GM21786 (cell line): ENCODE measurements at regions not wholly inside any gene's neighbourhood (a gene's known extent, or its start where the extent isn't known, plus 50 kb on each side); places are given as distances from the start of the nearest gene placed in this dataset.
"Not testable (repeated sequence)": the region's sequence is repeated elsewhere in the genome, so short reads cannot be mapped to it uniquely, and the experiment has no call there.

Experiments used
- ATAC-seq: cut with Tn5 transposase; IDR thresholded peaks from one replicate; pipeline ENCODE4 v1.9.1; 2021; ENCODE audit not compliant: unreplicated experiment

DNA sequence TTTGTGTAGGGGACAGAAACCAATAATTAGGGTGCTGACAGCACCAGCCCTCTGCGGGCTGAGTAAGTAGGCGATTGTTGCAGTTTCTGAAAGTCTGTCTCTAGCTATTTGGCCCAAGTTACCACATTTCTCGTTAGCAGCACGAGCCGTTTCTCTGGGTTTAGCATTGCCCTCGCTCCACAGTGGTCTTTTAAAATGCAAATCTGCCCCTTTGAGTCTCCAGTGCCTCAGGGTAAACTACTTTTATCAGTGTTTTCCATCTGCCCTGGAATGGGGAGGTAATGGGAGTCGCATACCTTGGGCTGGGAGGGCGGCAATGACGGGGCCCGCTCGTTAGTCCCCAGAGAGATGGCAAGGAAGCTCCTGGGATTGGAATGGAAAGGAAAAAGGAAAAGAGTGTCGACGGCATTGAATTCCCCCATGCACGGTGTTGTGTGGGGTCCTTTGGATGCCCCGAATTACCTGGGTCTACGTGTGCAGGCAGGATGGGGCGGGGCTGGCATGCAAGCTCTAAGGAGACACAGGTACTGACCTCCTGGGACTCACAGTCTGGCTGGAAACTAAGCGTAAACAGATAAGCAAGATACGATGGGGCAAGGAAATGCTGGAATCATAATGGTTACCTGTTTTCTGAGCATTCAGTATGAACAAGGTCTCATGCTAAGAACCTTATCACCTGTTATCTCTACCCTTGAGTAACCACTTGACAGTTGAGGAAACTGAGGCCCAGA is 131.8 kb upstream of the MAP1LC3B2 start:
- no peak for ATAC-seq

DNA sequence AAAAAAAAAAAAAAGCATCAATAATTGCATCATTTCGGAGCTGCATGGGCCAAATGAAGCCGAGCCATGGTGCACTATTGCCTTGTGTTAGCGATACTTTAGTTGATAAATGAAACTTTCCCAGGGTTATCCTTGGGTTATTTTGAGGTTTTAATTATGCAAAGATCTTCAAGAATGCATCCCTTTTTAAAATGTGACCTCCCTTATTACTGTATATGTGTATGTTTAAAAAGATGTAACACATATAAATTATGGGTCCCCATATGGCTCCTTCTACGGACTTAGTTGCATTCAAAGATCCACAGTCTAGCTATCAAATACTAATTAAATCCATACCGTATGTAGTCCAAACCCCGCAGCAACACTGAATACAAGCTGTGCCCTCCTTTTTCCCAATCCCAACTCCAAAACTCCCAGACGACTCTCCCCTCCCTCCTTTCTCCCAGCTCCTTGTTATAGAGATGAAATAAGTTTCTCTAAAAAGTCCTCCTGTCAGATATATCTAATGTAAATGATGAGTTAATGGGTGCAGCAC is 129.3 kb upstream of the MAP1LC3B2 start:
- no peak for ATAC-seq

DNA sequence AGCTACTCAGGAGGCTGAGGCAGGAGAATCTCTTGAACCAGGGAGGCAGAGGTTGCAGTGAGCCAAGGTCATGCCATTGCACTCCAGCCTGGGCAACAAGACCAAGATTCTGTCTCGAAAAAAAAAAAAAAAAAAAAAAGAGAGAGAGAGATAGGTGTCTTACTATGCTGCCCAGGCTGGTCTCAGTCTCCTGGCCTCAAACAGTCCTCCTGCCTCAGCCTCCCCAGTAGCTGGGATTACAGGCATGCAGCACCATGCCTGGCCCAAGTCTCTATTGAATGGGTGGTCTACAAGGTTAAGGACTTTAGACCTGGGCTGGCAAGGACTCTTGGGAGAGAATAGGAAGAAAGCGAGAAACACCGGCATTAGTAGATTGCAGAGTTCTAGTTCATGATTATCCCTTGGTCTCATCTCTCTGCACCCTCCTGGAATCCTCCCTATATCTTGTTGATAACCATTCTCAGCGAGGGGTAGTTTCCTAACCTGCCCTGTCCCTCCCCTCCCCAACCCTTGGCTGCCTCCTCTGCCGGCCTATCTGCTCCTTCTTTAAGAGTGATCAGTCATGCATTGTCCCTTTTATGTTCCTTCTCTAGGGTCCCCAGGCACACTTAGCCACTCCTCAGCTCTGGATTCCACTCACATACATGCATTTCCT is 128.1 kb upstream of the MAP1LC3B2 start:
- no peak for ATAC-seq

GRCh38 chr12:116431677-116432300 is 127.4 kb upstream of the MAP1LC3B2 start:
- no peak for ATAC-seq

DNA sequence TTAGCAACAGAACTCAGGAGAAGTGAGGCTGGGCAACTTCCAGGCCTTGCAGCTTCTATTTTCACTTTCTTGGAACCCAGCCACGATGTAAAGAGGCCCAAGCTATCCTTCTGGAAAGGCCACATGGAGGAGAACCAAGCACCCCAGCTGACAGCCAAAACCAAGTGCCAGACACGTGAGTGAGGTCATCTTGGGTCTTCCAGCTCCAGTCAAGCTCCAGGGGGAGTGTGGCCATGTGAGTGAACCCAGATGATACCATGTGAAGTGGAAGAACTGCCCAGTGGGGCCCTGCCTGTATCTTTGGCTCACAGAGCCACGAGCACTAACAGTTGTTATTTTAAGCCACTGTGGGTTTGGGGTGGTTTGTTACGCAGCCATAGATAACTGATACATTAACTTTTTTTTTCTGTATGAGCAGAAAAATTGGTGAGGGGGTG is 126.8 kb upstream of the MAP1LC3B2 start:
- no peak for ATAC-seq

- no peak for ATAC-seq
These were observed 125.9 kb upstream of the MAP1LC3B2 start for GRCh38 chr12:116433249-116433648.

DNA sequence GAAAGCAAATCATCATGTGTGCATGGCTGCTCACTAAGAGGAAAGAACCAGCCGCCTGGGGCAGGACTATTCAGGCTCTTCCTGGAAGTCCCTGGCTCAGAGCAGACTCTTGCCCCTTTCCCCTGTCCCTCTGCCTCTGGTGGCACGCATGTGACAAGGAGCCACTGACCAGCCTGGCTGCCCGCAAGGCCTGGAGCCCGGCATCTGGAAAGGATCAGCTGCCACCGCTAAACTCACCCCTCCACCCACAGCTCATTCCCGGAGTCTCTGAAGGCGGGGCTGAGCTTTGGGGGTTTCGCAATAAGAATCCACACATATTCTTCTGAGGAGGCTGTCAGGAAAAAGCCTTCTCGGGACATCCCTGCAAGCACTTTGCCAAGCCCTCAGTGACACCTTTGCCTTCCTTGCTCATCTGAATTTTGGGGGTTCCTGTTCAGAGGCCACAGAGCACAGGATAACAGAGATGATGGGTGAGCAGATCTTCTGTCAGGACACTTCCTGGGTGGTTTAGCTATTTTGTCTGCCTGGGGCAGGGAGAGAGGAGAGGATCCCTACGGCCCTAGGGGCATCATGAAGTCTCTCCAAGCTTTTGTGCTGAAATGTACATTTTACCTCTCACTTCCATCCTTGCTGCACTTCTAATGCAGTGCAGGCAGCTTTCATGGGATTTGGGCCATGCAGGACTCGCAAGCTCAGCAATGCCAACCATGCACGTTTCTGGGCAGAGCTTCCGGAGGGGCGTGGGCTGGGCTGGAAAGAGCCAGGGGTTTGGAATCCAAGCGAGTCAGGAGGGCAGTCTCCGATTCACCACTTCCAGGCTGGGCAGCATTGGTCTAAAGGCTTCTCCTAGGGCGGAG is 124.8 kb upstream of the MAP1LC3B2 start:
- ATAC-seq, result no peak

DNA sequence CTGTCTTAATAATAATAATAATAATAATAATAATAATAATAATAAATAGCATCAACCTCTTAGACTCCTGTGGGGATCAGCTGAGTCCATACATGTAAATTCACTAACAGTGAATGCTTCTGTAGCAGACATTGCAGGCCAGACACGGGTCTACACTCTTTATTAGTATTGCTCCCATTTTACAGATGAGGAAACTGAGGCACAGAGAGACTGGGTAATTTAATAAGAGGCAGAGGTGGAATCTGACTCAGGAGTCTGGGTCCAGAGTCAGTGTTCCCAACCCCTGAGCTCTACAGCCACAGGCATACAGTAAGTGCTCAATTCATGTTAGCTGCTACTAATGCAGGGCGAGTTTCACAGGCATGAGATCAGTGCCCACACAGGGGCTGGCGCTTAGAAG is 123.2 kb upstream of the MAP1LC3B2 start:
- no peak for ATAC-seq

- ATAC-seq, result no peak
These were observed 122.5 kb upstream of the MAP1LC3B2 start for GRCh38 chr12:116436561-116437249.

- ATAC-seq, result no peak
These were observed 117.9 kb upstream of the MAP1LC3B2 start for GRCh38 chr12:116441292-116441691.

- no peak for ATAC-seq
These were observed 116.9 kb upstream of the MAP1LC3B2 start for GRCh38 chr12:116442304-116442703.

GRCh38 chr12:116442946-116443345 is 116.2 kb upstream of the MAP1LC3B2 start:
- no peak for ATAC-seq

DNA sequence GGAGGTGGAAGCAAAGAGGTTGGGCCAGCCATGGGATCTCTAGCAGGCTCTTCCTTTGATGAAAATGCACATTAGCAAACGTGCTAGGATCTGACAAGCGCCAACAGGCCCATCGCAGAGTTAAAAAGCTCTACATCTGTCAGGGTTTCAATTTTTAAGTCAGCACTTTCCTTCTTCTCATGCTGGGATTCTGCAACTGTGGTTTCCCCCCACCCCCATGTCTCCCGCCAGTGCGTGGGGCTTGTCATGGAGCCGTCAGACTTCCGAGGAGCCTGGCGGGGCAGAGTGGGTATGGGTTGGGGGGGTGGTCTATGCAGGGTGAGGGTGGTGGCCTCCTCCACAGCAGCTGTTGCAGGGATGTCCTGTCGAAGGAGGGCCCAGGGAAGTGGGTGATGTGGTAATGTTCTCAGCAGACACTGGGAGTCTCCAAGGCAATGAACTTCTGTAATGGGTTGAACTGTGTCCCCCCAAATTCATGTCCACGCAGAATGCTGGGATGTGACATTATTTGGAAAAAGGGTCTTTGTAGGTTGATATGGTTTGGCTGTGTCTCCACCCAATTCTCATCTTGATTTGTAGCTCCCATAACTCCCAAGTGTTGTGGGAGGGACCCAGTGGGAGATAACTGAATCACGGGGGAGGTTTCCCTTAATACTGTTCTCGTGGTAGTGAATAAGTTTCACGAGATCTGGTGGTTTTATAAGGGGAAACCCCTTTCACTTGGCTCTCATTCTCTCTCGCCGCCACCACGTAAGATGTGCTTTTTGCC is 115.2 kb upstream of the MAP1LC3B2 start:
- no peak for ATAC-seq

DNA sequence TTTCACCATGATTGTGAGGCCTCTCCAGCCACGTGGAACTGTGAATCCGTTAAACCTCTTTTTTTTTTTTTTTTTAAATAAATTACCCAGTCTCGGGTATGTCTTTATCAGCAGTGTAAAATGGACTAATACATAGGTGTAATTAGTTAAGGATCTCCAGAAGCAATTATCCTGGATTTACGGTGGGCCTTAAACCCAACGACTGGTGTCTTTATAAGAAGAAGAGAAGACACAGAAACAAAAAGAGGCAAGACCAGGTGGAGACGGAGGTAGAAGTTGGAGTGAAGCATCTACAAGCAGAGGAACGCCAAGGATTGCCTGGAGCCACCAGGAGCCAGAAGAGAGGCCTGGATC is 114.6 kb upstream of the MAP1LC3B2 start:
- ATAC-seq, result no peak

GRCh38 chr12:116448165-116448739 is 110.9 kb upstream of the MAP1LC3B2 start:
- ATAC-seq, result no peak

DNA sequence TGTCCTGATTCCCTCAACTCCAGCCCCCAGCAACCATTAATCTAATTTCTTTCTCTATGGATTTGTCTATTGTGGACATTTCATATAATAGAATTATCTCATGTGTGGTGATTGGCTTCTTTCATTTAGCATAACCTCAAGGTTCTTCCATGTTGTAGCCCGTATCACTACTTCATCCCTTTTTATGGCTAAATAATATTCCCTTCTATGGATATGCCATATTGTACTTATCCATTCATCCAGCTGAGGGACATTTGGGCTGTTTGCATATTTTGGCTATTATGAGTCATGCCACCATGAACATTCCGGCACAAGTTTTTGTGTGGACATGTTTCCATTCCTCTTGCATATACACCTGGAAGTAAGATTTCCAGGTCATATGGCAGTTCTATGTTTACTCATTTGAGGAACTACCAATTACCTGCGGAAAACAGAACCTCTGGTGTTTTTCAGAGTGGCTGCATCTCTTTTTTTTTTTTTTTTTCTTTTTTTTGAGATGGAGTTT is 108.7 kb upstream of the MAP1LC3B2 start:
- no peak for ATAC-seq

- ATAC-seq, result not testable (repeated sequence)
These were observed 106.2 kb upstream of the MAP1LC3B2 start for GRCh38 chr12:116452975-116453374.

DNA sequence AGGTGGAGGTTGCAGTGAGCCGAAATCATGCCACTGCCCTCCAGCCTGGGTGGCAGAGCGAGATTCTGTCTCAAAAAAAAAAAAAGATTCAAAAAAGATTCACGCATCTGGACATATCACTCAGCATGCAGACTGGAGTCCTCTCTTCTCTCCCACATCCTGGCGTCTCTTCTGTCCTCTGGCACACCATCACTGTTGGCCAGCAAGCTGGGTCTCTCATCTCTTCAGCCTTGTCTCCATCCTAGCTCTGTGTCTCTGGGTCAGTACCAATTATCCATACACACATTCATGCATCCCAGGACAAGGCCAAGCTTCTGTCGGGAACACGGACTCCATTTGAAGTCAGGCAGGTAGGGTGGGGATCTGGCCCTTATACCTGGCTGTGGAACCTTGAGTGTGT is 105.5 kb upstream of the MAP1LC3B2 start:
- ATAC-seq, result no peak

DNA sequence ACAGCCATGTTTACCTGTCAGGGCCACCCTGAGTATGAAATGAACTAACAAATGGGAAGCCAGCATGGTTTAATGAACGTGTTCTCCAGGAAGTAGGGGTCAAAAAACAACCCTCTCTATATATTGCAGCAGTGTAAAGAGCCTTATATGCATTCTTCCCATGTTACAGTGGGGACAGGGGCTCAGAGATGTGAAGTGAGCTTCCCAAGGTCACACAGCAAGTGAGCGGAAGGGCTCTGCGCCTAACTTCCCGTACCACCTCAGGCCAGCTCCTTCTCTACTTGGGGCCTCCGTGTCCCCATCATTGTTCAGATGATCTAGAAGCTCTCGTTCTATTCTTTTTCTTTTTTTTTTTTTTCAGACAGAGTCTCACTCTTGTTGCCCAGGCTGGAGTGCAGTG is 105.1 kb upstream of the MAP1LC3B2 start:
- ATAC-seq, result no peak
